Right lobe of liver (tissue), 6 donors: ENCODE measurements at regions not wholly inside any gene's neighbourhood (a gene's known extent, or its start where the extent isn't known, plus 50 kb on each side); places are given as distances from the start of the nearest gene placed in this dataset.

Source experiments
- ATAC-seq, 4 donors: fragments of 200-7000 bp; cut with Tn5 transposase; one replicate each; pipeline ENCODE4 v1.9.1; 2020; ENCODE audit warnings: mild to moderate bottlenecking in 4 of 4, moderate library complexity in 4 of 4
- DNase-seq, 3 donors: peaks; one replicate each; pipeline ENCODE4 v3.0.0-alpha.2; 2020
- H3K27ac ChIP-seq, 3 donors: fragments of 200-600 bp; one replicate each; pipeline ENCODE4 v1.8.0; 2022
- H3K27me3 ChIP-seq, 2 donors: fragments of 200-600 bp; one replicate each; pipeline ENCODE4 v1.8.0; 2022
- H3K36me3 ChIP-seq, 4 donors: fragments of 200-600 bp; sonication (generic) in 1 of 4; one replicate each; pipeline versions ENCODE4 v1.5.1 to v1.8.0; 2017 to 2022; ENCODE audit warnings: control low read depth in 1 of 4
- H3K4me1 ChIP-seq, 4 donors: fragments of 200-600 bp; sonication (generic) in 1 of 4; one replicate each; pipeline versions ENCODE4 v1.5.1 to v1.8.0; 2017 to 2022; ENCODE audit warnings: control low read depth in 1 of 4
- H3K4me3 ChIP-seq, 3 donors: fragments of 200-600 bp; one replicate each; pipeline ENCODE4 v1.8.0; 2022
- H3K9me3 ChIP-seq, 4 donors: fragments of 200-600 bp; sonication (generic) in 1 of 4; one replicate each; pipeline versions ENCODE4 v1.5.1 to v1.8.0; 2017 to 2022; ENCODE audit warnings: control low read depth in 1 of 4
- CTCF ChIP-seq, 4 donors: fragments of 200-600 bp in 3 of 4; fragments of 450-650 bp in 1 of 4; IDR thresholded peaks; one replicate each; pipeline versions ENCODE4 v1.5.1 to v1.8.0; 2016 to 2022; ENCODE audit warnings: antibody characterized with exemption in 4 of 4, mild to moderate bottlenecking in 2 of 4
- POLR2A ChIP-seq: fragments of 450-650 bp; IDR thresholded peaks from one replicate; pipeline ENCODE4 v1.6.1; 2017; ENCODE audit warnings: antibody characterized with exemption, mild to moderate bottlenecking
- WGBS: methylation state at CpG from one replicate; pipeline ENCODE4 v1.1.6; 2018; ENCODE audit warnings: low coverage, low lambda C conversion rate; ENCODE audit not compliant: insufficient coverage; ENCODE audit errors: missing lambda C conversion rate; 5-methylcytosine and 5-hydroxymethylcytosine counted together
- intact Hi-C, 2 donors: fragments of 100-400 bp; cut with DNase I; formaldehyde crosslinking; loops; one replicate each; pipeline versions ENCODE4 v1.11.2 to v1.14.1; 2022
- donor health status: DM: no; HTN: yes; CAD: no.
- donor health status: DM: no; HTN: no; CAD: no.
- donor health status: DM: no; HTN: no; CAD: no.
- donor health status: DM: no; HTN: yes; CAD: no.
- donor health status: DM: no; HTN: yes; CAD: no.

- no peak for ATAC-seq
- H3K9me3 ChIP-seq, result no peaks in the 10 kb centered on the region
- no peak overlapping the region for H3K27ac ChIP-seq
- no peak overlapping the region for H3K4me3 ChIP-seq
- no peak for DNase-seq
- no peaks in the 10 kb centered on the region for H3K27me3 ChIP-seq
- H3K4me1 ChIP-seq, result peaks cover 0 to 27% (median 6%) of the 10 kb centered on the region in 4 donors
- TF ChIP-seq POLR2A (no peak), CTCF (IDR thresholded peaks at IDR 0.05) (no peak)
- WGBS, result 81% methylated on average over 4 of the region's 4 CpGs
- no peaks in the 10 kb centered on the region for H3K36me3 ChIP-seq
- intact Hi-C loops, result no loop called here
Observed at GRCh38 chr3:35523838-35524237, 115.5 kb upstream of the ARPP21 start.

- Histone ChIP-seq H3K27me3 (no peaks in the 10 kb centered on the region), H3K4me1 (peaks cover 0 to 31% (median 7%) of the 10 kb centered on the region in 4 donors), H3K9me3 (no peaks in the 10 kb centered on the region), H3K27ac (peak overlapping the region in 2 of 3 donors; percentile 27 to 56), H3K36me3 (no peaks in the 10 kb centered on the region), H3K4me3 (no peak overlapping the region)
- DNase-seq (no peak), ATAC-seq (peak; percentile 57 to 88 (median 77))
- 61% methylated on average over 2 of the region's 2 CpGs for WGBS
- TF ChIP-seq POLR2A (no peak), CTCF (IDR thresholded peaks at IDR 0.05) (no peak)
- intact Hi-C loops, result no loop called here
Observed at GRCh38 chr3:35524856-35525255, 114.5 kb upstream of the ARPP21 start.

GRCh38 chr3:35528728-35529127 lies 110.6 kb upstream of the ARPP21 start:
- Histone ChIP-seq H3K4me1 (peaks cover 0 to 32% (median 7%) of the 10 kb centered on the region in 4 donors), H3K27me3 (no peaks in the 10 kb centered on the region), H3K4me3 (peak overlapping the region; percentile 14 to 49 (median 42)), H3K27ac (peak overlapping the region; percentile 61 to 94 (median 86)), H3K36me3 (no peaks in the 10 kb centered on the region), H3K9me3 (no peaks in the 10 kb centered on the region)
- no peak for TF ChIP-seq POLR2A
- no peak for TF ChIP-seq CTCF (IDR thresholded peaks at IDR 0.05)
- intact Hi-C loops, result no loop called here
- DNase-seq (peak in 2 of 3 donors; percentile 52 to 68), ATAC-seq (peak; percentile 83 to 88 (median 86))
- WGBS, result 27% methylated on average over 6 of the region's 6 CpGs

GRCh38 chr3:35529337-35529736 lies 110.0 kb upstream of the ARPP21 start:
- ATAC-seq (peak; percentile 77 to 89 (median 84)), DNase-seq (no peak)
- TF ChIP-seq CTCF (IDR thresholded peaks at IDR 0.05) (peak in 3 of 4 donors; percentile 16 to 36 (median 25)), POLR2A (no peak)
- WGBS, result 24% methylated on average over 6 of the region's 6 CpGs
- H3K27me3 ChIP-seq, result no peaks in the 10 kb centered on the region
- H3K4me1 ChIP-seq, result peaks cover 0 to 32% (median 7%) of the 10 kb centered on the region in 4 donors
- H3K4me3 ChIP-seq, result peak overlapping the region; percentile 14 to 49 (median 42)
- intact Hi-C loops, result no loop called here
- no peaks in the 10 kb centered on the region for H3K36me3 ChIP-seq
- peak overlapping the region; percentile 61 to 94 (median 86) for H3K27ac ChIP-seq
- no peaks in the 10 kb centered on the region for H3K9me3 ChIP-seq

GRCh38 chr3:35537265-35537664 lies 102.1 kb upstream of the ARPP21 start:
- Histone ChIP-seq H3K36me3 (no peaks in the 10 kb centered on the region), H3K9me3 (no peaks in the 10 kb centered on the region), H3K4me1 (no peaks in the 10 kb centered on the region), H3K27me3 (no peaks in the 10 kb centered on the region), H3K27ac (no peak overlapping the region), H3K4me3 (no peak overlapping the region)
- DNase-seq, result no peak
- intact Hi-C loops, result no loop called here
- TF ChIP-seq POLR2A, result no peak
- ATAC-seq, result peak in 1 of 4 donors; percentile 7
- WGBS, result no CpG with 5 or more reads among the region's 1 CpG
